Adrenal gland (tissue), 9 donors: ENCODE measurements at regions not wholly inside any gene's neighbourhood (a gene's known extent, or its start where the extent isn't known, plus 50 kb on each side); places are given as distances from the start of the nearest gene placed in this dataset.

Experiments used
- DNase-seq, 7 donors: peaks; one replicate each; pipeline ENCODE4 v3.0.0-alpha.2; 2019 to 2020
- H3K27ac ChIP-seq, 5 donors: fragments of 200-600 bp; sonication (generic) in 4 of 5; 1 replicate in 3 of 5; 2 replicates in 2 of 5; pipeline versions ENCODE4 v1.5.1 to v1.8.0; 2016 to 2020; ENCODE audit warnings: mild to moderate bottlenecking in 1 of 5
- H3K27me3 ChIP-seq: fragments of 200-600 bp; 2 replicates; pipeline ENCODE4 v1.8.0; 2021
- H3K36me3 ChIP-seq, 2 donors: fragments of 200-600 bp; replicated peaks in 1 of 2; 1 replicate in 1 of 2; 2 replicates in 1 of 2; pipeline versions ENCODE4 v1.5.1 to v1.8.0; 2018 to 2022
- H3K4me1 ChIP-seq, 2 donors: fragments of 200-600 bp; replicated peaks in 1 of 2; 1 replicate in 1 of 2; 2 replicates in 1 of 2; pipeline versions ENCODE4 v1.5.1 to v1.8.0; 2018 to 2021
- H3K4me3 ChIP-seq, 4 donors: fragments of 200-600 bp; sonication (generic) in 3 of 4; one replicate each; pipeline ENCODE4 v1.5.1; 2016 to 2018
- H3K9me3 ChIP-seq, 3 donors: fragments of 200-600 bp; sonication (generic) in 1 of 3; replicated peaks in 1 of 3; 1 replicate in 2 of 3; 2 replicates in 1 of 3; pipeline versions ENCODE4 v1.5.1 to v1.8.0; 2016 to 2021
- CTCF ChIP-seq, 6 experiments: fragments of 450-650 bp in 4 of 6; fragments of 200-600 bp in 2 of 6; sonication (generic) in 1 of 6; IDR thresholded peaks; 1 replicate in 5 of 6; 2 replicates in 1 of 6; pipeline versions ENCODE4 v1.5.1 to v1.8.0; 2016 to 2021; ENCODE audit warnings: antibody characterized with exemption in 6 of 6, mild to moderate bottlenecking in 2 of 6, moderate library complexity in 1 of 6
- POLR2A ChIP-seq, 2 donors: fragments of 450-650 bp; IDR thresholded peaks; one replicate each; pipeline ENCODE4 v1.6.1; 2017; ENCODE audit warnings: antibody characterized with exemption in 2 of 2, mild to moderate bottlenecking in 2 of 2, moderate library complexity in 1 of 2
- WGBS, 4 donors: extraction: QIAGEN DNeasy Blood & Tissue Kit in 2 of 4; methylation state at CpG; one replicate each; pipeline versions ENCODE4 v1.1.5 to v1.1.7; 2013 to 2017; 5-methylcytosine and 5-hydroxymethylcytosine counted together
- intact Hi-C, 2 donors: fragments of 100-400 bp; cut with DNase I; formaldehyde crosslinking; loops; one replicate each; pipeline versions ENCODE4 v1.14.1 to v1.15.0; 2022 to 2023
- donor health status: healthy with polysubstance abuse.
- donor health status: Bipolar disorder and iron deficiency.
- donor health status: DM: yes; HTN: yes; CAD: no.
- donor health status: DM: no; HTN: no; CAD: no.
- donor health status: DM: no; HTN: no; CAD: no.

GRCh38 chr14:95458906-95459305, 57.5 kb downstream of the SYNE3 start:
- Histone ChIP-seq H3K27me3 (no peaks in the 10 kb centered on the region), H3K9me3 (no peaks in the 10 kb centered on the region), H3K36me3 (peaks cover 0 to 5% of the 10 kb centered on the region in 2 donors), H3K27ac (no peak overlapping the region), H3K4me3 (no peak overlapping the region), H3K4me1 (no peaks in the 10 kb centered on the region)
- intact Hi-C loops: no loop called here
- DNase-seq: no peak
- TF ChIP-seq POLR2A (IDR thresholded peaks at IDR 0.05) (no peak), CTCF (IDR thresholded peaks at IDR 0.05) (no peak)
- 93 to 97% (median 96%) methylated on average over 3 of the region's 3 CpGs for WGBS, 4 donors

GRCh38 chr14:95458459-95458858, 58.0 kb downstream of the SYNE3 start:
- no peak for TF ChIP-seq POLR2A (IDR thresholded peaks at IDR 0.05)
- TF ChIP-seq CTCF (IDR thresholded peaks at IDR 0.05): no peak
- H3K27ac ChIP-seq: no peak overlapping the region
- intact Hi-C loops: no loop called here
- DNase-seq: no peak
- peaks cover 0 to 5% of the 10 kb centered on the region in 2 donors for H3K36me3 ChIP-seq
- no peaks in the 10 kb centered on the region for H3K4me1 ChIP-seq
- H3K4me3 ChIP-seq: no peak overlapping the region
- H3K9me3 ChIP-seq: no peaks in the 10 kb centered on the region
- no peaks in the 10 kb centered on the region for H3K27me3 ChIP-seq
- WGBS, 4 donors: 73 to 98% (median 90%) methylated on average over 2 to 4 of the region's 4 CpGs

GRCh38 chr14:95456281-95456680, 60.2 kb downstream of the SYNE3 start:
- Histone ChIP-seq H3K27me3 (no peaks in the 10 kb centered on the region), H3K36me3 (peaks cover 0 to 12% of the 10 kb centered on the region in 2 donors)
- 92 to 97% (median 94%) methylated on average over 7 to 8 of the region's 8 CpGs for WGBS, 4 donors

GRCh38 chr14:95455246-95455645, 61.2 kb downstream of the SYNE3 start:
- H3K9me3 ChIP-seq: no peaks in the 10 kb centered on the region
- H3K4me1 ChIP-seq: no peaks in the 10 kb centered on the region
- WGBS, 4 donors: 96 to 98% (median 97%) methylated on average over 17 of the region's 17 CpGs
- H3K27me3 ChIP-seq: no peaks in the 10 kb centered on the region
- H3K4me3 ChIP-seq: no peak overlapping the region
- intact Hi-C loops: no loop called here
- H3K36me3 ChIP-seq: peaks cover 0 to 15% of the 10 kb centered on the region in 2 donors
- TF ChIP-seq CTCF (IDR thresholded peaks at IDR 0.05) (no peak), POLR2A (IDR thresholded peaks at IDR 0.05) (no peak)
- no peak for DNase-seq
- no peak overlapping the region for H3K27ac ChIP-seq

More at GRCh38 chr14:95456281-95456680, 60.2 kb downstream of the SYNE3 start:
- Histone ChIP-seq H3K4me3 (no peak overlapping the region), H3K4me1 (no peaks in the 10 kb centered on the region), H3K27ac (no peak overlapping the region), H3K9me3 (no peaks in the 10 kb centered on the region)
- intact Hi-C loops: no loop called here
- TF ChIP-seq CTCF (IDR thresholded peaks at IDR 0.05): no peak
- TF ChIP-seq POLR2A (IDR thresholded peaks at IDR 0.05): no peak
- no peak for DNase-seq
